H9 (cell line): ENCODE measurements at regions not wholly inside any gene's neighbourhood (a gene's known extent, or its start where the extent isn't known, plus 50 kb on each side); places are given as distances from the start of the nearest gene placed in this dataset.

Experiments
- DNase-seq: peaks from one replicate; pipeline ENCODE4 v3.0.0-alpha.2; 2017
- H2AFZ ChIP-seq: one replicate; pipeline ENCODE4 v1.6.1; 2013; ENCODE audit warnings: mild to moderate bottlenecking, low read length, control low read depth, moderate library complexity
- H2AK5ac ChIP-seq: 2 replicates; pipeline ENCODE4 v1.6.1; 2013; ENCODE audit warnings: low read length, control low read depth, mixed read lengths; ENCODE audit not compliant: insufficient read length
- H2BK120ac ChIP-seq: one replicate; pipeline ENCODE4 v1.6.1; 2013; ENCODE audit warnings: low read depth, mild to moderate bottlenecking, low read length, control low read depth, inconsistent platforms; ENCODE audit not compliant: poor library complexity, severe bottlenecking
- H2BK12ac ChIP-seq: 2 replicates; pipeline ENCODE4 v1.6.1; 2013; ENCODE audit warnings: low read length, control low read depth, mixed read lengths, low read depth; ENCODE audit not compliant: insufficient read length
- H2BK15ac ChIP-seq: 2 replicates; pipeline ENCODE4 v1.6.1; 2013; ENCODE audit warnings: low read depth, low read length, control low read depth
- H2BK20ac ChIP-seq: one replicate; pipeline ENCODE4 v1.6.1; 2013; ENCODE audit warnings: low read depth, mild to moderate bottlenecking, low read length, control low read depth, inconsistent platforms; ENCODE audit not compliant: poor library complexity, severe bottlenecking
- H2BK5ac ChIP-seq: 2 replicates; pipeline ENCODE4 v1.6.1; 2013; ENCODE audit warnings: low read length, control low read depth, mixed read lengths; ENCODE audit not compliant: insufficient read length
- H3K14ac ChIP-seq: 2 replicates; pipeline ENCODE4 v1.6.1; 2013; ENCODE audit warnings: low read length, control low read depth; ENCODE audit not compliant: insufficient read depth
- H3K18ac ChIP-seq: 2 replicates; pipeline ENCODE4 v1.6.1; 2013; ENCODE audit warnings: low read depth, mild to moderate bottlenecking, mixed read lengths, low read length, control low read depth; ENCODE audit not compliant: insufficient read length
- H3K23ac ChIP-seq: 2 replicates; pipeline ENCODE4 v1.6.1; 2013; ENCODE audit warnings: low read length, control low read depth, mixed read lengths, low read depth; ENCODE audit not compliant: insufficient read length
- H3K23me2 ChIP-seq: 2 replicates; pipeline ENCODE4 v1.6.1; 2013; ENCODE audit warnings: low read depth, mild to moderate bottlenecking, mixed read lengths, low read length, control low read depth; ENCODE audit not compliant: insufficient read length, poor library complexity, severe bottlenecking
- H3K27ac ChIP-seq: 2 replicates; pipeline ENCODE4 v1.5.1; 2013; ENCODE audit warnings: low read length, control low read depth, mixed read lengths, low read depth; ENCODE audit not compliant: insufficient read length
- H3K27me3 ChIP-seq: 2 replicates; pipeline ENCODE4 v1.6.1; 2013; ENCODE audit warnings: low read length, control low read depth, inconsistent platforms; ENCODE audit not compliant: insufficient read depth
- H3K4ac ChIP-seq: 2 replicates; pipeline ENCODE4 v1.6.1; 2013; ENCODE audit warnings: low read depth, mild to moderate bottlenecking, control low read depth, inconsistent platforms, low read length, moderate library complexity
- H3K4me1 ChIP-seq: 2 replicates; pipeline ENCODE4 v1.6.1; 2013; ENCODE audit warnings: low read length, control low read depth, inconsistent platforms; ENCODE audit not compliant: insufficient read depth
- H3K4me2 ChIP-seq: 2 replicates; pipeline ENCODE4 v1.6.1; 2013; ENCODE audit warnings: low read length, control low read depth, mixed read lengths; ENCODE audit not compliant: insufficient read length, insufficient read depth
- H3K56ac ChIP-seq: 2 replicates; pipeline ENCODE4 v1.6.1; 2013; ENCODE audit warnings: low read depth, mild to moderate bottlenecking, mixed read lengths, low read length, control low read depth; ENCODE audit not compliant: insufficient read length
- H3K79me1 ChIP-seq: 2 replicates; pipeline ENCODE4 v1.6.1; 2013; ENCODE audit warnings: low read depth, mild to moderate bottlenecking, moderate library complexity, low read length, control low read depth, inconsistent platforms; ENCODE audit not compliant: insufficient read depth, poor library complexity, severe bottlenecking
- H3K79me2 ChIP-seq: 2 replicates; pipeline ENCODE4 v1.6.1; 2013; ENCODE audit warnings: low read length, control low read depth, inconsistent platforms; ENCODE audit not compliant: insufficient read depth
- H3K9ac ChIP-seq: 2 replicates; pipeline ENCODE4 v1.6.1; 2013; ENCODE audit warnings: low read length, control low read depth, mixed read lengths; ENCODE audit not compliant: insufficient read length; ENCODE audit errors: extremely low read depth
- H3K9me3 ChIP-seq: one replicate; pipeline ENCODE4 v1.6.1; 2013; ENCODE audit warnings: low read depth, low read length, inconsistent platforms; ENCODE audit not compliant: control insufficient read depth
- H3T11ph ChIP-seq: one replicate; pipeline ENCODE4 v1.6.1; 2013; ENCODE audit warnings: mild to moderate bottlenecking, low read length, control low read depth, inconsistent platforms
- H4K20me1 ChIP-seq: one replicate; pipeline ENCODE4 v1.6.1; 2013; ENCODE audit not compliant: control insufficient read depth, insufficient read length, insufficient read depth
- H4K5ac ChIP-seq: 2 replicates; pipeline ENCODE4 v1.6.1; 2013; ENCODE audit warnings: low read depth, mild to moderate bottlenecking, mixed read lengths, low read length, control low read depth; ENCODE audit not compliant: insufficient read length
- H4K8ac ChIP-seq: replicated peaks from 2 replicates; pipeline ENCODE4 v1.6.1; 2013; ENCODE audit warnings: low read length, control low read depth, mixed read lengths, low read depth; ENCODE audit not compliant: insufficient read length
- H4K91ac ChIP-seq: 2 replicates; pipeline ENCODE4 v1.6.1; 2013; ENCODE audit warnings: low read depth, mild to moderate bottlenecking, moderate library complexity, mixed read lengths, low read length, control low read depth; ENCODE audit not compliant: insufficient read length
- H3K27ac Mint-ChIP-seq, 3 experiments: 2 replicates in 2 of 3; 3 replicates in 1 of 3; pipeline ENCODE4 v1.8.0; 2020 to 2021; ENCODE audit warnings: mixed read lengths in 3 of 3, mild to moderate bottlenecking in 1 of 3, moderate library complexity in 1 of 3
- H3K27me3 Mint-ChIP-seq: 2 replicates; pipeline ENCODE4 v1.8.0; 2021; ENCODE audit warnings: low read depth, mild to moderate bottlenecking, moderate library complexity, mixed read lengths
- H3K36me3 Mint-ChIP-seq, 3 experiments: 2 replicates in 2 of 3; 3 replicates in 1 of 3; pipeline ENCODE4 v1.8.0; 2020 to 2021; ENCODE audit warnings: low read depth in 3 of 3, mixed read lengths in 3 of 3; ENCODE audit not compliant: insufficient read depth in 1 of 3
- H3K4me1 Mint-ChIP-seq, 2 experiments: 2 replicates each; pipeline ENCODE4 v1.8.0; 2020; ENCODE audit warnings: mixed read lengths in 2 of 2
- H3K4me3 Mint-ChIP-seq, 2 experiments: 2 replicates in 1 of 2; 3 replicates in 1 of 2; pipeline ENCODE4 v1.8.0; 2020 to 2021; ENCODE audit warnings: mild to moderate bottlenecking in 2 of 2, mixed read lengths in 2 of 2, moderate library complexity in 1 of 2
- H3K9me3 Mint-ChIP-seq, 2 experiments: 2 replicates in 1 of 2; 3 replicates in 1 of 2; pipeline ENCODE4 v1.8.0; 2020; ENCODE audit warnings: mild to moderate bottlenecking in 2 of 2, mixed read lengths in 2 of 2, moderate library complexity in 1 of 2
- CTCF ChIP-seq: fragments of 200-600 bp; sonication (generic); conservative IDR thresholded peaks from 3 replicates; pipeline ENCODE4 v1.8.0; 2021; ENCODE audit warnings: antibody characterized with exemption, mild to moderate bottlenecking
- WGBS: extraction: QIAGEN DNeasy Blood & Tissue Kit; methylation state at CpG from one replicate; pipeline ENCODE4 v1.1.7; 2013; ENCODE audit warnings: missing lambda C conversion rate, low lambda C conversion rate, mixed read lengths; ENCODE audit not compliant: insufficient read length; ENCODE audit errors: extremely low coverage; 5-methylcytosine and 5-hydroxymethylcytosine counted together

GRCh38 chr11:27596802-27597201 lies 90.2 kb upstream of the LIN7C start:
- H4K8ac ChIP-seq = no peak overlapping the region
- no peak overlapping the region for H3K23ac ChIP-seq
- no peaks in the 10 kb centered on the region for H3K79me1 ChIP-seq
- no peak overlapping the region for H3K4ac ChIP-seq
- H2BK120ac ChIP-seq = no peak overlapping the region
- no peak overlapping the region for H3K4me3 Mint-ChIP-seq
- no peak overlapping the region for H2BK12ac ChIP-seq
- peaks cover 0 to 3% of the 10 kb centered on the region in 2 experiments; a peak in 2 of 5 replicates for H3K9me3 Mint-ChIP-seq
- WGBS = no CpG with 5 or more reads among the region's 2 CpGs
- TF ChIP-seq CTCF = no peak
- H2AFZ ChIP-seq = no peak overlapping the region
- H3K27me3 ChIP-seq = no peaks in the 10 kb centered on the region
- no peak overlapping the region for H3T11ph ChIP-seq
- peaks cover 5% of the 10 kb centered on the region for H3K27me3 Mint-ChIP-seq
- no peak overlapping the region for H2AK5ac ChIP-seq
- H3K4me1 ChIP-seq = peaks cover 4% of the 10 kb centered on the region; the same call in 1 of the 2 replicates
- no peak overlapping the region for H2BK20ac ChIP-seq
- no peak overlapping the region for H2BK15ac ChIP-seq
- no peak overlapping the region for H4K5ac ChIP-seq
- no peak overlapping the region for H3K27ac Mint-ChIP-seq
- no peaks in the 10 kb centered on the region for H3K79me2 ChIP-seq
- H3K27ac ChIP-seq = no peak overlapping the region
- no peak overlapping the region for H3K14ac ChIP-seq
- H4K91ac ChIP-seq = no peak overlapping the region
- no peak overlapping the region for H3K9ac ChIP-seq
- no peak for DNase-seq
- no peak overlapping the region for H3K4me2 ChIP-seq
- no peak overlapping the region for H2BK5ac ChIP-seq
- H3K36me3 Mint-ChIP-seq = peaks cover 0 to 10% (median 0%) of the 10 kb centered on the region in 3 experiments; a peak in 3 of 7 replicates
- no peak overlapping the region for H3K56ac ChIP-seq
- H3K9me3 ChIP-seq = no peaks in the 10 kb centered on the region
- no peaks in the 10 kb centered on the region for H4K20me1 ChIP-seq
- H3K18ac ChIP-seq = no peak overlapping the region
- peaks cover 7 to 11% of the 10 kb centered on the region in 2 experiments for H3K4me1 Mint-ChIP-seq
- no peaks in the 10 kb centered on the region for H3K23me2 ChIP-seq
